Neutrophil (primary cell): ENCODE measurements at regions not wholly inside any gene's neighbourhood (a gene's known extent, or its start where the extent isn't known, plus 50 kb on each side); places are given as distances from the start of the nearest gene placed in this dataset.
"Not testable (repeated sequence)": the region's sequence is repeated elsewhere in the genome, so short reads cannot be mapped to it uniquely, and the experiment has no call there.

Experiments
- H3K27ac ChIP-seq: fragments of 200-600 bp; sonication (generic); 2 replicates; pipeline ENCODE4 v1.5.1; 2016; ENCODE audit warnings: mild to moderate bottlenecking, moderate library complexity
- H3K27me3 ChIP-seq: fragments of 200-600 bp; sonication (generic); 2 replicates; pipeline ENCODE4 v1.6.0; 2016; ENCODE audit warnings: mild to moderate bottlenecking
- H3K36me3 ChIP-seq: fragments of 200-600 bp; sonication (generic); 2 replicates; pipeline ENCODE4 v1.5.1; 2017
- H3K4me1 ChIP-seq, 2 experiments: fragments of 200-600 bp in 1 of 2; sonication (generic) in 1 of 2; 1 replicate in 1 of 2; 2 replicates in 1 of 2; pipeline versions ENCODE4 v1.5.1 to v1.6.1; 2013 to 2016; ENCODE audit warnings: low read depth in 1 of 2, low read length in 1 of 2, mild to moderate bottlenecking in 1 of 2, moderate library complexity in 1 of 2; ENCODE audit not compliant: control insufficient read depth in 1 of 2, insufficient read depth in 1 of 2
- H3K4me3 ChIP-seq, 2 experiments: fragments of 200-600 bp in 1 of 2; sonication (generic) in 1 of 2; 1 replicate in 1 of 2; 2 replicates in 1 of 2; pipeline ENCODE4 v1.5.1; 2013 to 2016; ENCODE audit warnings: low read depth in 1 of 2, low read length in 1 of 2, mild to moderate bottlenecking in 1 of 2, moderate library complexity in 1 of 2
- H3K9me3 ChIP-seq: fragments of 200-600 bp; sonication (generic); 2 replicates; pipeline ENCODE4 v1.5.1; 2016
- CTCF ChIP-seq: fragments of 200-600 bp; sonication (generic); IDR thresholded peaks from 2 replicates; pipeline ENCODE4 v1.5.1; 2016; ENCODE audit warnings: antibody characterized with exemption

- H3K27me3 ChIP-seq = no peaks in the 10 kb centered on the region
- no peaks in the 10 kb centered on the region for H3K4me1 ChIP-seq
- H3K9me3 ChIP-seq = peaks cover 8% of the 10 kb centered on the region
- TF ChIP-seq CTCF = no peak
- no peak overlapping the region for H3K4me3 ChIP-seq
- H3K27ac ChIP-seq = no peak overlapping the region
- H3K36me3 ChIP-seq = no peaks in the 10 kb centered on the region
Observed at GRCh38 chr5:3325201-3325971, 270.2 kb upstream of the IRX1 start.

GRCh38 chr5:3324421-3325101, 271.1 kb upstream of the IRX1 start:
- Histone ChIP-seq H3K4me1 (no peaks in the 10 kb centered on the region), H3K27ac (no peak overlapping the region), H3K36me3 (no peaks in the 10 kb centered on the region), H3K9me3 (peaks cover 8% of the 10 kb centered on the region), H3K27me3 (no peaks in the 10 kb centered on the region), H3K4me3 (no peak overlapping the region)
- no peak for TF ChIP-seq CTCF

GRCh38 chr5:3323966-3324365, 271.7 kb upstream of the IRX1 start:
- H3K9me3 ChIP-seq, H3K36me3 ChIP-seq, H3K4me3 ChIP-seq, H3K4me1 ChIP-seq, H3K27me3 ChIP-seq, H3K27ac ChIP-seq: not testable (repeated sequence)

GRCh38 chr5:3323144-3323543, 272.5 kb upstream of the IRX1 start:
- no peak for TF ChIP-seq CTCF
- no peaks in the 10 kb centered on the region for H3K27me3 ChIP-seq
- H3K4me3 ChIP-seq = no peak overlapping the region
- H3K4me1 ChIP-seq = no peaks in the 10 kb centered on the region
- H3K27ac ChIP-seq = no peak overlapping the region
- H3K36me3 ChIP-seq = no peaks in the 10 kb centered on the region
- peaks cover 8% of the 10 kb centered on the region for H3K9me3 ChIP-seq

GRCh38 chr5:3322642-3323041, 273.0 kb upstream of the IRX1 start:
- Histone ChIP-seq H3K27me3 (no peaks in the 10 kb centered on the region), H3K4me3 (no peak overlapping the region), H3K27ac (no peak overlapping the region), H3K9me3 (peaks cover 8% of the 10 kb centered on the region), H3K4me1 (no peaks in the 10 kb centered on the region), H3K36me3 (no peaks in the 10 kb centered on the region)
- TF ChIP-seq CTCF = no peak

GRCh38 chr5:3321923-3322322, 273.7 kb upstream of the IRX1 start:
- Histone ChIP-seq H3K4me1 (no peaks in the 10 kb centered on the region), H3K27me3 (no peaks in the 10 kb centered on the region), H3K4me3 (no peak overlapping the region), H3K36me3 (no peaks in the 10 kb centered on the region), H3K27ac (no peak overlapping the region), H3K9me3 (peaks cover 8% of the 10 kb centered on the region)
- TF ChIP-seq CTCF = no peak
